ENCODE measurements at regions not wholly inside any gene's neighbourhood (a gene's known extent, or its start where the extent isn't known, plus 50 kb on each side); places are given as distances from the start of the nearest gene placed in this dataset.

DNA sequence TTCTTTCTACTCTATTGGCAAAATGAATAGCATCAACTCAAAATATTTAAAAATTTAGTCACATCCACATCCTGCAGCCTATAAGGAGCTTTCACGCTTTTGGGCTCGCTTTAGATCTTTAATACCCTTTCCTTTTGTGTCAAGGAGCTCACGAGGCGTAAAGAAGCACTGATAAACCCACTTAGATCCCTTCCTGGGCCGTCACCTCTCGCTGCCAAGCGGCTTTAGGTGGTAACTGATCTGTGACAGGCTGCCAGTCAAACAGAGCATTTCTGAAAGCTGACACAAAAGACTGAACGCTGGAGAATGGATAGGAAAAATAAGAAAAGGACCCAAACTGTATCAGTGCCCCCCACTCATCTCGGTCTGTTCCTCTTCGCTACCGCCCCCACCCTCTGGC, 385.7 kb upstream of the MMS22L start:
- no peak for TF ChIP-seq PAX5 (IDR thresholded peaks at IDR 0.05; ENCODE audit: insufficient read depth, low read length, severe bottlenecking)
- no peak for TF ChIP-seq POLR2AphosphoS5 (IDR thresholded peaks at IDR 0.05; ENCODE audit: low read depth, low read length)
- no peak for TF ChIP-seq POLR2A (IDR thresholded peaks at IDR 0.05; ENCODE audit: low read depth, low read length)
